PC-3 (cell line): ENCODE measurements at regions not wholly inside any gene's neighbourhood (a gene's known extent, or its start where the extent isn't known, plus 50 kb on each side); places are given as distances from the start of the nearest gene placed in this dataset.

ENCODE experiments used
- ATAC-seq: fragments of 200-7000 bp; cut with Tn5 transposase; 2 replicates; pipeline ENCODE4 v1.9.1; 2020; ENCODE audit warnings: mild to moderate bottlenecking, moderate library complexity
- BruUV-seq: library from RNA; stranded (reverse); fragments of 400-500 nt; replicated peaks from 2 replicates; lab custom pipeline; 2021; lab: Mats Ljungman, UMichigan
- CTCF ChIA-PET: fragments of 300-600 bp; sonication (Branson Sonifier 250); formaldehyde crosslinking; loops from one replicate; lab custom pipeline; 2022; ENCODE audit warnings: antibody characterized with exemption; lab: Charles Lee
- POLR2A ChIA-PET: fragments of 300-600 bp; sonication (Branson Sonifier 250); formaldehyde crosslinking; loops from one replicate; lab custom pipeline; 2022; ENCODE audit warnings: antibody characterized with exemption; ENCODE audit not compliant: unreplicated experiment; lab: Charles Lee
- DNase-seq: peaks from one replicate; pipeline ENCODE4 v3.0.0-alpha.2; 2015
- H2AFZ ChIP-seq: fragments of 300-600 bp; sonication (generic); 2 replicates; pipeline ENCODE4 v1.6.0; 2016; ENCODE audit warnings: antibody characterized with exemption, low read length
- H3F3A ChIP-seq: fragments of 300-600 bp; sonication (generic); one replicate; pipeline ENCODE4 v1.6.0; 2017; ENCODE audit warnings: antibody characterized with exemption, low read length, control low read depth, mild to moderate bottlenecking; ENCODE audit not compliant: unreplicated experiment
- H3K27ac ChIP-seq: fragments of 300-600 bp; sonication (generic); 2 replicates; pipeline ENCODE4 v1.5.1; 2016; ENCODE audit warnings: mild to moderate bottlenecking, low read length
- H3K27me3 ChIP-seq: fragments of 300-600 bp; sonication (generic); 2 replicates; pipeline ENCODE4 v1.6.1; 2016; ENCODE audit warnings: low read length, mixed read lengths
- H3K36me3 ChIP-seq: fragments of 300-600 bp; sonication (generic); 2 replicates; pipeline ENCODE4 v1.6.1; 2016; ENCODE audit warnings: low read depth, mixed run types, low read length, mixed read lengths
- H3K4me1 ChIP-seq: fragments of 300-600 bp; sonication (generic); 2 replicates; pipeline ENCODE4 v1.5.1; 2016; ENCODE audit warnings: low read length; ENCODE audit not compliant: insufficient read depth
- H3K4me2 ChIP-seq: fragments of 300-600 bp; sonication (generic); 2 replicates; pipeline ENCODE4 v1.6.0; 2016; ENCODE audit warnings: low read length
- H3K4me3 ChIP-seq: fragments of 300-600 bp; sonication (generic); 2 replicates; pipeline ENCODE4 v1.5.1; 2016; ENCODE audit warnings: mild to moderate bottlenecking, low read length, mixed read lengths
- H3K79me2 ChIP-seq: fragments of 300-600 bp; sonication (generic); 2 replicates; pipeline ENCODE4 v1.6.1; 2017; ENCODE audit warnings: low read length, mixed read lengths
- H3K9ac ChIP-seq: fragments of 300-600 bp; sonication (generic); 2 replicates; pipeline ENCODE4 v1.6.0; 2016; ENCODE audit warnings: mild to moderate bottlenecking, low read length
- H3K9me2 ChIP-seq: fragments of 300-600 bp; sonication (generic); replicated peaks from 2 replicates; pipeline ENCODE4 v1.6.1; 2016; ENCODE audit warnings: mixed run types, low read length, mixed read lengths
- H3K9me3 ChIP-seq: fragments of 300-600 bp; sonication (generic); 2 replicates; pipeline ENCODE4 v1.6.1; 2016; ENCODE audit warnings: low read length, mixed read lengths
- H4K20me1 ChIP-seq: fragments of 300-600 bp; sonication (generic); 2 replicates; pipeline ENCODE4 v1.6.1; 2016; ENCODE audit warnings: low read length, mixed read lengths
- EZH2 ChIP-seq: fragments of 300-600 bp; sonication (generic); IDR thresholded peaks from one replicate; pipeline ENCODE4 v1.6.1; 2017; ENCODE audit warnings: antibody characterized with exemption, mild to moderate bottlenecking, low read length; ENCODE audit not compliant: unreplicated experiment
- EZH2phosphoT487 ChIP-seq: fragments of 300-600 bp; sonication (generic); IDR thresholded peaks from 2 replicates; pipeline ENCODE4 v1.6.1; 2018; ENCODE audit warnings: mild to moderate bottlenecking, antibody characterized with exemption, low read length, borderline replicate concordance
- intact Hi-C: fragments of 100-400 bp; cut with micrococcal nuclease; formaldehyde crosslinking; loops from 2 replicates; pipeline ENCODE4 v1.9.0; 2023
- TF ChIP-seq, protein P1 (sequence below): fragments of 300-600 bp; sonication (generic); conservative IDR thresholded peaks from 2 replicates; pipeline ENCODE4 v1.5.1; 2017; ENCODE audit warnings: antibody characterized with exemption, low read depth, mild to moderate bottlenecking, low read length

GRCh38 chr10:63901228-63901627 lies 380.0 kb downstream of the REEP3 start:
- TF ChIP-seq, protein P1, sequence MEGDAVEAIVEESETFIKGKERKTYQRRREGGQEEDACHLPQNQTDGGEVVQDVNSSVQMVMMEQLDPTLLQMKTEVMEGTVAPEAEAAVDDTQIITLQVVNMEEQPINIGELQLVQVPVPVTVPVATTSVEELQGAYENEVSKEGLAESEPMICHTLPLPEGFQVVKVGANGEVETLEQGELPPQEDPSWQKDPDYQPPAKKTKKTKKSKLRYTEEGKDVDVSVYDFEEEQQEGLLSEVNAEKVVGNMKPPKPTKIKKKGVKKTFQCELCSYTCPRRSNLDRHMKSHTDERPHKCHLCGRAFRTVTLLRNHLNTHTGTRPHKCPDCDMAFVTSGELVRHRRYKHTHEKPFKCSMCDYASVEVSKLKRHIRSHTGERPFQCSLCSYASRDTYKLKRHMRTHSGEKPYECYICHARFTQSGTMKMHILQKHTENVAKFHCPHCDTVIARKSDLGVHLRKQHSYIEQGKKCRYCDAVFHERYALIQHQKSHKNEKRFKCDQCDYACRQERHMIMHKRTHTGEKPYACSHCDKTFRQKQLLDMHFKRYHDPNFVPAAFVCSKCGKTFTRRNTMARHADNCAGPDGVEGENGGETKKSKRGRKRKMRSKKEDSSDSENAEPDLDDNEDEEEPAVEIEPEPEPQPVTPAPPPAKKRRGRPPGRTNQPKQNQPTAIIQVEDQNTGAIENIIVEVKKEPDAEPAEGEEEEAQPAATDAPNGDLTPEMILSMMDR, result peak; percentile 68
- no peak for TF ChIP-seq EZH2phosphoT487
- intact Hi-C loops, result no loop called here

GRCh38 chr10:63901881-63902280 lies 380.7 kb downstream of the REEP3 start:
- Histone ChIP-seq H3K9me3 (no peaks in the 10 kb centered on the region), H3K27ac (no peak overlapping the region), H3F3A (no peaks in the 10 kb centered on the region), H3K36me3 (no peaks in the 10 kb centered on the region), H2AFZ (no peak overlapping the region), H4K20me1 (no peaks in the 10 kb centered on the region), H3K79me2 (no peaks in the 10 kb centered on the region), H3K4me2 (no peak overlapping the region), H3K9ac (no peak overlapping the region), H3K4me1 (no peaks in the 10 kb centered on the region), H3K27me3 (0 out of 2 replicates have a peak, but pooled peaks cover 4% of the 10 kb centered on the region), H3K4me3 (no peak overlapping the region), H3K9me2 (no peaks in the 10 kb centered on the region)
- POLR2A ChIA-PET, result no interaction called here
- BruUV-seq, result no TSS peak
- ATAC-seq (no peak), DNase-seq (no peak)
- no peak for TF ChIP-seq EZH2
- TF ChIP-seq EZH2phosphoT487, result no peak
- TF ChIP-seq, protein P1, result no peak
- CTCF ChIA-PET, result no interaction called here
- intact Hi-C loops, result no loop called here

More at GRCh38 chr10:63901228-63901627, 380.0 kb downstream of the REEP3 start:
- Histone ChIP-seq H2AFZ (no peak overlapping the region), H3K27me3 (0 out of 2 replicates have a peak, but pooled peaks cover 4% of the 10 kb centered on the region), H3F3A (no peaks in the 10 kb centered on the region), H3K4me3 (no peak overlapping the region), H3K27ac (no peak overlapping the region), H3K4me2 (no peak overlapping the region), H3K9ac (no peak overlapping the region), H3K36me3 (no peaks in the 10 kb centered on the region), H4K20me1 (no peaks in the 10 kb centered on the region), H3K9me3 (no peaks in the 10 kb centered on the region), H3K9me2 (no peaks in the 10 kb centered on the region), H3K79me2 (no peaks in the 10 kb centered on the region), H3K4me1 (no peaks in the 10 kb centered on the region)
- POLR2A ChIA-PET, result no interaction called here
- DNase-seq (peak; percentile 24), ATAC-seq (peak; percentile 38; the same call in 1 of the 2 replicates)
- CTCF ChIA-PET, result no interaction called here
- no TSS peak for BruUV-seq

DNA sequence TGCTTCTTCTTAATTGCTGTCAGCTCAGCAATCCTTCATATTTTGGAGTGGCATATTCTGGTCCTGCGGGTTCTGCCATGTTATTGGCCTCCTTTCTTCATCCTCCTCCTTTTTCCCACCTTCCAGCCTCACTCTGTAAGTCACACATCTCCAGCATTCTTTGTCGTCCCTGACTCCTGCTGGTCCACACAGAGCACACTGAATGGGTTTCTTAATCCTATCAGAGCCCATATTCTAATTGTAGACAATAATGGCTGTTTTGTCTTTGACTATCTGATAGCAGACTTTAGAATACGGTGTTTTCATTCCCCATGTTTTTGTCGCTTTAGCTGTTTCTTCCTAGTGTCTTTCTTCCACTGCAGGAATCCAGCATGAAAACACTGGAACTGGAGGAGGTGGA lies 389.6 kb downstream of the REEP3 start:
- no peaks in the 10 kb centered on the region for H3K9me2 ChIP-seq
- H3K4me3 ChIP-seq, result no peak overlapping the region
- H3K4me1 ChIP-seq, result no peaks in the 10 kb centered on the region
- H2AFZ ChIP-seq, result no peak overlapping the region
- DNase-seq, result no peak
- no peaks in the 10 kb centered on the region for H3K79me2 ChIP-seq
- BruUV-seq, result no TSS peak
- ChIA-PET POLR2A (no interaction called here), CTCF (no interaction called here)
- H3K36me3 ChIP-seq, result no peaks in the 10 kb centered on the region
- intact Hi-C loops, result no loop called here
- no peak overlapping the region for H3K9ac ChIP-seq
- H3K27me3 ChIP-seq, result peaks cover 32% of the 10 kb centered on the region
- H3F3A ChIP-seq, result no peaks in the 10 kb centered on the region
- no peaks in the 10 kb centered on the region for H4K20me1 ChIP-seq
- no peak overlapping the region for H3K27ac ChIP-seq
- no peaks in the 10 kb centered on the region for H3K9me3 ChIP-seq
- H3K4me2 ChIP-seq, result no peak overlapping the region
- TF ChIP-seq EZH2phosphoT487 (no peak), EZH2 (no peak)
- TF ChIP-seq, protein P1, result no peak
- ATAC-seq, result no peak
